Uterus (tissue), 3 donors: ENCODE measurements at regions not wholly inside any gene's neighbourhood (a gene's known extent, or its start where the extent isn't known, plus 50 kb on each side); places are given as distances from the start of the nearest gene placed in this dataset.

Experiments
- DNase-seq, 2 donors: peaks; one replicate each; pipeline ENCODE4 v3.0.0-alpha.2; 2019 to 2020
- H3K27ac ChIP-seq, 2 donors: fragments of 200-600 bp; sonication (generic); 1 replicate in 1 of 2; 2 replicates in 1 of 2; pipeline ENCODE4 v1.5.1; 2016 to 2018
- H3K27me3 ChIP-seq, 2 donors: fragments of 200-600 bp; sonication (generic); one replicate each; pipeline ENCODE4 v1.5.1; 2018 to 2019; ENCODE audit warnings: control low read depth in 1 of 2
- H3K36me3 ChIP-seq, 2 donors: fragments of 200-600 bp; sonication (generic); one replicate each; pipeline ENCODE4 v1.5.1; 2019; ENCODE audit warnings: control low read depth in 1 of 2
- H3K4me1 ChIP-seq, 2 donors: fragments of 200-600 bp; sonication (generic); one replicate each; pipeline ENCODE4 v1.5.1; 2018 to 2019; ENCODE audit warnings: control low read depth in 1 of 2
- H3K4me3 ChIP-seq, 2 donors: fragments of 200-600 bp; sonication (generic); 1 replicate in 1 of 2; 2 replicates in 1 of 2; pipeline ENCODE4 v1.5.1; 2018 to 2019; ENCODE audit warnings: mild to moderate bottlenecking in 1 of 2
- H3K9me3 ChIP-seq, 2 donors: fragments of 200-600 bp; sonication (generic); one replicate each; pipeline ENCODE4 v1.5.1; 2019; ENCODE audit warnings: control low read depth in 1 of 2
- POLR2A ChIP-seq, 2 donors: fragments of 450-650 bp; IDR thresholded peaks; one replicate each; pipeline ENCODE4 v1.6.1; 2016; ENCODE audit warnings: antibody characterized with exemption in 2 of 2, mild to moderate bottlenecking in 1 of 2, moderate library complexity in 1 of 2
- intact Hi-C: fragments of 100-400 bp; cut with DNase I; formaldehyde crosslinking; loops from one replicate; pipeline ENCODE4 v1.15.1; 2023; ENCODE audit warnings: low total_unique reads
- TF ChIP-seq, protein P1 (sequence below), 4 experiments: fragments of 200-600 bp in 2 of 4; fragments of 450-650 bp in 2 of 4; sonication (generic) in 2 of 4; IDR thresholded peaks; one replicate each; pipeline ENCODE4 v1.5.1; 2016 to 2019; ENCODE audit warnings: antibody characterized with exemption in 4 of 4, mild to moderate bottlenecking in 2 of 4, moderate library complexity in 1 of 4
- donor health status: DM: yes; HTN: yes; CAD: no.

DNA sequence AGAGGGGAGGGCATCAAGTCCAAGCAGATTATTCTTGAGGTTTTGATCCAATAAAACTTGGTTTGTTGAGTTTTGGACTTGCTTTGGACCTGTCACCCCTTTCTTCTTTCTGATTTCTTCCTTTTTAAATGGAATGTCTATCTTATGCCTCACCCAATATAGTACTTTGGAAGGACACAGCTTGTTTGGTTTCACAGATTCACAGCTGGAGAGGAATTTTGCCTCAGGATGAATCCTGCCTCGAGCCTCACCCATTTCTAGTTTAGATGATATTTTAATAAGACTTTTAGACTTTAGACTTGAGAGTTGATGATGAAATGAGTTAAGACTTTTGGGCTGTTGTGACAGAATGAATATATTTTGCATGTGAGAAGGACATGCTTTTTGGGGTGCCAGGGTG, 136.9 kb upstream of the PDE5A start:
- intact Hi-C loops, result no loop called here
- no peaks in the 10 kb centered on the region for H3K36me3 ChIP-seq
- H3K4me1 ChIP-seq, result no peaks in the 10 kb centered on the region
- no peak overlapping the region for H3K27ac ChIP-seq
- DNase-seq, result no peak
- no peak for TF ChIP-seq POLR2A (IDR thresholded peaks at IDR 0.05)
- TF ChIP-seq, protein P1, sequence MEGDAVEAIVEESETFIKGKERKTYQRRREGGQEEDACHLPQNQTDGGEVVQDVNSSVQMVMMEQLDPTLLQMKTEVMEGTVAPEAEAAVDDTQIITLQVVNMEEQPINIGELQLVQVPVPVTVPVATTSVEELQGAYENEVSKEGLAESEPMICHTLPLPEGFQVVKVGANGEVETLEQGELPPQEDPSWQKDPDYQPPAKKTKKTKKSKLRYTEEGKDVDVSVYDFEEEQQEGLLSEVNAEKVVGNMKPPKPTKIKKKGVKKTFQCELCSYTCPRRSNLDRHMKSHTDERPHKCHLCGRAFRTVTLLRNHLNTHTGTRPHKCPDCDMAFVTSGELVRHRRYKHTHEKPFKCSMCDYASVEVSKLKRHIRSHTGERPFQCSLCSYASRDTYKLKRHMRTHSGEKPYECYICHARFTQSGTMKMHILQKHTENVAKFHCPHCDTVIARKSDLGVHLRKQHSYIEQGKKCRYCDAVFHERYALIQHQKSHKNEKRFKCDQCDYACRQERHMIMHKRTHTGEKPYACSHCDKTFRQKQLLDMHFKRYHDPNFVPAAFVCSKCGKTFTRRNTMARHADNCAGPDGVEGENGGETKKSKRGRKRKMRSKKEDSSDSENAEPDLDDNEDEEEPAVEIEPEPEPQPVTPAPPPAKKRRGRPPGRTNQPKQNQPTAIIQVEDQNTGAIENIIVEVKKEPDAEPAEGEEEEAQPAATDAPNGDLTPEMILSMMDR (IDR thresholded peaks at IDR 0.05), result no peak
- H3K4me3 ChIP-seq, result no peak overlapping the region
- H3K9me3 ChIP-seq, result no peaks in the 10 kb centered on the region
- no peaks in the 10 kb centered on the region for H3K27me3 ChIP-seq

DNA sequence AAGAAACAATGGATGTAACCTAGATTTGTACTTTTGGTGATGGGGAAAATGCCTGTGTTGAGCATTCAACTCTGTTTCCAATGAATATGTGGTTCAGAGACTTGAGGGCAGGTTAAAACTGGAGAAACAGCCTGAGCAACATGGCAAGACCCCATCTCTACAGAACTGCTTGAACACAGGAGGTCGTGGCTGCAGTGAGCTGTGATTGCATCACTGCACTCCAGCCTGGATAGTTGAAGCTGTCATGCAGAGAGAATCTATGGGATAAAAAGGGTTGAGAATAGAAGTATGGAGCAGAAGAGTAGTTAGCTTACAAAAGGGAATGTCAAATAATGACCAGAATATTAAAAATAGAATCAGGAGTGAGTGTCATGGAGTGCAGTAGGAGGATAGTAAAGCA, 134.8 kb upstream of the PDE5A start:
- intact Hi-C loops, result no loop called here
- Histone ChIP-seq H3K4me3 (no peak overlapping the region), H3K27ac (no peak overlapping the region), H3K36me3 (no peaks in the 10 kb centered on the region), H3K9me3 (no peaks in the 10 kb centered on the region), H3K27me3 (no peaks in the 10 kb centered on the region), H3K4me1 (no peaks in the 10 kb centered on the region)
- DNase-seq, result no peak
- TF ChIP-seq POLR2A (IDR thresholded peaks at IDR 0.05), result no peak
- TF ChIP-seq, protein P1 (IDR thresholded peaks at IDR 0.05), result no peak

DNA sequence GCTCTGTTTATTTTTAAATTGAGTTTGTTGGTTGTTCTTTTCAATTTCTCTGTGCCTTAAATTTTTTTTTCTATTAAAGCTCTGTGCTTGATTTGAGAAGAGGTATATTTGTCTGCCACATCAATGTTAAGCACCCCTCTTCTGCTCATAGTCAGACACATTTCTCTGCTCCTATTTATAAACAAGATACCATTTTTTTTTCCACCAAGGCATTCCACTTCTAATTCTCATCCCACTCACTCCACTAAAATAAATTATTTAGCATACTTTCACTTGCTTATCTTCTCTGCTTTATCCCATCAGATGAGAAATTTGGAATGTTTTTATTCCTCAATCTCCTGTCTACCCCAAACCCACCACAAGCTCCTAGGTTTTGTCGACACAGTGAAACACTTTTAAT, 127.0 kb upstream of the PDE5A start:
- Histone ChIP-seq H3K27ac (no peak overlapping the region), H3K27me3 (no peaks in the 10 kb centered on the region), H3K4me3 (no peak overlapping the region), H3K4me1 (no peaks in the 10 kb centered on the region), H3K9me3 (no peaks in the 10 kb centered on the region), H3K36me3 (no peaks in the 10 kb centered on the region)
- no peak for DNase-seq
- TF ChIP-seq, protein P1 (IDR thresholded peaks at IDR 0.05), result no peak
- no peak for TF ChIP-seq POLR2A (IDR thresholded peaks at IDR 0.05)
- intact Hi-C loops, result no loop called here

DNA sequence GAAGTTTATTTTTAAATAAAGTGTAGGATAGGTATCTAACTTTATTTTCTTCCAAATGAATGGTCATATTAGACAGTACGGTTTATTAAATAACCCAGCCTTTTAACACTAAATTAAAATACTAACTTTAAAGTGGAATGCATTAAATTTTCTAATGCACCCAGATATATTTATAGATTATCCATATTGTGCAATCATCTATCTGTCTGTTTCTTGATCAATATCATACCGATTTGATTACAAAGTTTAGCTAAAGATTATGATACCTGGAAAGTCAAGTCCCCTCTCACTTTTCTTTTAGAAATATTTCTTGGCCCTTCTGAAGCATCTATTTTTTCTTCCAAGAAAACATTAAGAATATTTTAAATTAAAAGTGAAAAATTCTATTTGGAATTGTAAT, 124.3 kb upstream of the PDE5A start:
- H3K36me3 ChIP-seq, result no peaks in the 10 kb centered on the region
- H3K9me3 ChIP-seq, result no peaks in the 10 kb centered on the region
- DNase-seq, result no peak
- H3K4me1 ChIP-seq, result no peaks in the 10 kb centered on the region
- no peak overlapping the region for H3K27ac ChIP-seq
- H3K4me3 ChIP-seq, result no peak overlapping the region
- no peaks in the 10 kb centered on the region for H3K27me3 ChIP-seq
- no peak for TF ChIP-seq POLR2A (IDR thresholded peaks at IDR 0.05)
- TF ChIP-seq, protein P1 (IDR thresholded peaks at IDR 0.05), result no peak
- intact Hi-C loops, result no loop called here

DNA sequence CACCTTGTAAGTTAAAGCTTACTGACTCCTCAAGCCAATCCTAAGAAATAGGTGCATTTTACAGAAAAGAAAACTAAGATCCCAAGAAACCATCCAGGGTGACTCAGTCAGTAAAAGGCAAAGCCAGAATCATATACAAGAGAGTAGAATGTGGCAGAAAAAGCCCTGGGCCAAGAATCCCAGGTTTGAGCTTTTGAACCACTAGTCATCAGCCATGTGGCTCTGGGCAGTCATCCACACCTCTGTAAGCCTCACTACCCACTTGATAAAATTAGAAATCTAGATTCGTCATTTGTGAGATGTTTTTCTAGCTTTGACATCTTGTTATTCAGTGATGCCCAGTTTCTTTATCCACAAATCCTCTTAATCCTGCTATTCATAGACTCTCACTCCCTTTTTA, 122.2 kb upstream of the PDE5A start:
- Histone ChIP-seq H3K9me3 (no peaks in the 10 kb centered on the region), H3K4me3 (no peak overlapping the region), H3K27ac (no peak overlapping the region), H3K4me1 (no peaks in the 10 kb centered on the region), H3K36me3 (no peaks in the 10 kb centered on the region), H3K27me3 (no peaks in the 10 kb centered on the region)
- TF ChIP-seq, protein P1 (IDR thresholded peaks at IDR 0.05), result no peak
- TF ChIP-seq POLR2A (IDR thresholded peaks at IDR 0.05), result no peak
- intact Hi-C loops, result no loop called here
- no peak for DNase-seq
